ENCODE measurements at regions not wholly inside any gene's neighbourhood (a gene's known extent, or its start where the extent isn't known, plus 50 kb on each side); places are given as distances from the start of the nearest gene placed in this dataset.
"Not testable (repeated sequence)": the region's sequence is repeated elsewhere in the genome, so short reads cannot be mapped to it uniquely, and the experiment has no call there.

DNA sequence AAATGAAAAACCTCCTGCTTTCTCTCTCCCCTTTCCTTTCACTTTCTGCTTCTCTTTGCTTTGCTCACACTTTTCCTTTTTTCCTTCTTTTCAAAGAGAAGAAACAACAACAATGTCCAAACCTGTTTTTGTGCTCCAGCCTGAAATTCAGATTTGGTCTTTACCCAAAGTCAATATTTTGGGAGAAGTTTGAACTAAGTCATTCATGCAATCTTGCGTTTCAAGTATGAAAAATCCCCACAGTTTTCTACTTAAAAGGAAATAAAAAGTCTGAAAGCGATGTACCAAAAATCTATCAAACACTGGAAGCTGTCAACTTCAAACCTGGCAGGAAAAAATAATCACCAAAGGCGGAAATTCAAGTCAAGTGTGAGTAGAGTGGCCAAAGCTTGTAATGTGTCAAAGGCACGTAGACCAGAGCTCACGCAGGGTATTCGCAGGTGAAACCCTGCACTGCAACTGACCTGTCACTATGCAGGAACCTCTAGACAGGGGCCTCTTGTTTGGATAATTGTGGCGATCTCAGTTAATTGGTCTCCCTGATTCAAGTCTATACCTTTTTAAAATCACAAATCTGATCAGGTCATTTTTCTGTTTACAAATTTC lies 118.8 kb upstream of the GALNT15 start:
- no peak for DNase-seq

DNA sequence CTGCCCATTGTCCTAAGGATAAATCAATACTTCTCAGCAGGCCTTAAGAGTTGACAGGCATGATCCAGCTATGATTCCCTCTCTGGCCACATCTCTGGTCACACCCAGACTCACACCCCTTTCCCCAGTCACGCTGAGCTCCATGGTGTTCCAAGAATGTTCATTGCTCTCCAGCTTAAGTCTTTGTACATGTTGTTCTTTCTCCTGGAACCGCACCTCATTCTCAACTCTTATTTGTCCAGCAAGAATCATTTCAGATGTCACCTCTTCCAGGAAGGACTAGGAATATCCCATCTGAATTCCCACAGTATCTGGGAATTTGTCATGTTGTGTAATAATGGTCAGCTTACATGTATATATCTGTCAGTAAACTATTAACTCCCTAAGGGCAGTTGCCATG lies 118.3 kb upstream of the GALNT15 start:
- DNase-seq = no peak

DNA sequence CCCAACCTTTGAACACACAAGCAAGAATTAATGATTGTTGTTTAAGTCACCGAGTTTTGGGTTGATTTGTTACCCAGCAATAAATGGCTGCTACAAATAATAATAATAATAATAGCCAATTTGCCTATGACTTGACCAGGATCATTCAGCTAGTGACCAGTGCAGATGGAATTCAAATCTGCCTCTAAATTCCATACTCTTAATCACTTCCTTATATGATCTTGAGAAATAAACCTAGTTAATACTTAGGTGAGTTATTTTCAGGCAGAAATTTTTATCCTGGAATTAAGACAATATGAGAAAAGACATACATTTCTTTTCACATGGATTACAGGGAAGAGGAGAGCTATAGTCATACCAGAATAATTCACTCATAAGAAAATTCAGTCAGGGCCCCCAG lies 116.0 kb upstream of the GALNT15 start:
- DNase-seq = no peak

DNA sequence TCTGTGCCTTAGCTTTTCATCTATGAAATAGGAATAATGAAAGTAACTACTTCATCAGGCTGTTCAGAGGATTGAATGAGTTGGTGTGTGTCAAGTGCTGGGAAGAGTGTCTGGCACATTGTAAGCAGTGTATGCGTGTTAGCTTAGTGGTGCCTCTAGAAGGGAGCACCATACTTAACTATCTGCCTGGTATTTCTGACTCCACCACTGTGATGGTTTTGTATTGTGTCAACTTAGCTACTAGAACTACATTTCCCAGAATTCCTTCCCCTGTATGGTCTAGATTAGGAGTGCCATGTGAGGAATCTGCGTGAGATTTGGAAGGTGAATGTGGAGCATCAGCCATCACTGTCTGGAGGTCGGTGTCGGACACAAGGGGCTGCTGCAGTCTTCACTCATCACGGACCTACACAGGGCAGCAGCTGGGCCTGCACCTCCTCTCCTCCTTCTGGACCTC lies 115.4 kb upstream of the GALNT15 start:
- DNase-seq = peak; percentile 2

DNA sequence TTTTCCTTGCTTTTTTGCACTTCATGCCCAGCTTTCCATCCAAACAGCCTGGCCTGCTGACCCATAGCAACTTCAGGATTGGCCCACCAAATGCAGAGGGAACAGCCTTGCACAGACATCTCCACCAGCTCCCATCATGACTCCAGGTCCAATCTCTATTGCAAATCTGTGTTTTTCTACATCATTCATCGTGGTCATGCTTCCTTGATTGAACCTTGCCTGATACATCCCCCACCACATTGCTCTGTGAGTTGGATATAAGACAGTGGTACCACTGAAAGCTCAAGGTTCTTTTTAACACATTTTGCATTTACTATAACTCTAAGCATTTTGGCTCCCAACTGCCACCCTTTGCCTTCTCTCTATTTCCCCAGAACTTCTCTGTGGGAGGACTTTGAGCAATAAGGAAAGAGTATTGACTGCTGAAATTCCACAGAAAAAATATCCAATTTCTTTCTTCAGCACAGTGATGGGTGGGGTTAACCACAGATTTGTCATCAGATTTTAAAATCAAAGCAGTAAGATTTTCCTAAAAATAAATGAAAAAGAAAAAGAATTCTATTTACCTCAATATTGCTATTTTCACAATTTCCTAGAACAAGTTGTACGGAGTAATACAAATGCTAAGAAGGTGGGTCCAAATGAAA lies 114.6 kb upstream of the GALNT15 start:
- no peak for DNase-seq

DNA sequence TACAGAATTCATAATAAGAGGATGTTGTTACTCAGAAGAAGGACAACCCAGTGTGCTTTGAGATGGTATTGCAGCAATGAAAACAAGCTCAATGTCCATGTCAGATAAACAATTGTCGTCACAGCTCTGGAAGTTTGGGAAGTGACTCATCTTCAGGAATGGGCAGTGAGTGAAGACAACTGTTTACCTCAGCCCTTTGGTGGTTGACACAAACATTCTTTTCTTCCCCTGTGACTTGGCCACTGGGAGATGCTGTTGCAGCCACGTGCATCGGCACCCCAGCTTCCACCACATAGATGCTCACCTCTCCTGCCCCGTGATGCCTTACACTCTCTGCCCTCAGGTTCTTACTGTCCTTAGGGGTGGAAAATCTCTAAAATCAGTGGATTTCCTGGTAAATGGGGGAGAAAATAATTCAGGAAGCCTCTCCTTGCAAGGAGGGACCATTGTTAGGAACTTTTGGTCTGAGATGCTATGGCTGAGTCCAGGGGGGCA lies 114.1 kb upstream of the GALNT15 start:
- no peak for DNase-seq

DNA sequence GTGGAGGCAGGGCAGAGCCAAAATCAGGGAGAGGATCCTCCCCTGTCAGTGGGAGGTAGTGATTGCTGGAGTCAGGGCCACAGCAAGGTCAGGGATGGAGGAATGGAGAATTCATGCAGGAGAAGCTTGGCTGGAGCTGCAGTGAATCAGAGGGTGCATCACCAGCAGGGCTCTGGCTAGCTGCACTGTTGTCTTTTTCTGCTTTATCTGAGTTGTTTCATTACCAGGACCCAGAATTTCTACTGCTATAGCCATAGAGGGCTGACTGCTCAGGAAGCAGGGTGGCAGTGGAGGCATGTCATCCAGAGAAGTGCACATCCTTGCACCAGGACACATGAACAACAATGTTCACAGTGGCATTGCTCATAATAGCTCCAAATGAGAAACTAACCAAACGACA lies 113.5 kb upstream of the GALNT15 start:
- DNase-seq = no peak

DNA sequence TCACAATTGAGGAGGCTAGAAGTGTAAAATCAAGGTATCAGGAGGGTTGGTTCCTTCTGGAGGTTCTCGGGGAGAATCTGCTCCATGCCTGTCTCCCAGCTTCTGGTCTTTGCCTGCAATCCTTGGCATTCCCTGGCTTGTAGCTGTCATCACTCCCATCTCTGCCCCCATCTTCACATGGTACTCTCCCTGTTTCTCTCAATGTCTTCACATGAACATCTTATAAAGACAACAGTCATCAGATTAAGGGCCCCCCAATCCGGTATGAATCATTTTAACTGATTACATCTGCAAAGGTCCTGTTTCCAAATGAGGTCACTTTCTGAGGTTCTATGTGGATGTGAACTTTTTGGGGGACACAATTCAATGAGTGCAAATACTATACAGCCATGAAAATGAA lies 113.0 kb upstream of the GALNT15 start:
- DNase-seq = no peak

DNA sequence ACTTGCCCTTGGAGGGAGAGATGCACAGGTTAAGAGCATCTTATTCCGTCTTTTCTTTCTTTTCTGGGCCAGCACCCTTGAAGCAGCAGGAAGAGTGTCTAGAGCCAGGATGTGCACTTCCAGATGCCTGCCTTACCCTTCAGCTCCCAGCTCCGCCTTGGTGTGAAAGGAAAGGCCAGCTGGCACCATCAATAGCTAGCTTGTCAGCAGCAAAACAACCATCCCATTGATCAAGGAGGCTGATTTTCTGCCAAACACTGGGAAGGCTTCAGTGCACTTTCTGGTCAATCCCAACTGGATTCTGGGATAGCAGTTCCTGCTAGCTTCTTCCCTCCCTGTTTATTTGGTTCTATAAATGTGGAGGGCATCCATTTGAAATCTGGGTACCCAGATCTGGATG lies 110.9 kb upstream of the GALNT15 start:
- no peak for DNase-seq

DNA sequence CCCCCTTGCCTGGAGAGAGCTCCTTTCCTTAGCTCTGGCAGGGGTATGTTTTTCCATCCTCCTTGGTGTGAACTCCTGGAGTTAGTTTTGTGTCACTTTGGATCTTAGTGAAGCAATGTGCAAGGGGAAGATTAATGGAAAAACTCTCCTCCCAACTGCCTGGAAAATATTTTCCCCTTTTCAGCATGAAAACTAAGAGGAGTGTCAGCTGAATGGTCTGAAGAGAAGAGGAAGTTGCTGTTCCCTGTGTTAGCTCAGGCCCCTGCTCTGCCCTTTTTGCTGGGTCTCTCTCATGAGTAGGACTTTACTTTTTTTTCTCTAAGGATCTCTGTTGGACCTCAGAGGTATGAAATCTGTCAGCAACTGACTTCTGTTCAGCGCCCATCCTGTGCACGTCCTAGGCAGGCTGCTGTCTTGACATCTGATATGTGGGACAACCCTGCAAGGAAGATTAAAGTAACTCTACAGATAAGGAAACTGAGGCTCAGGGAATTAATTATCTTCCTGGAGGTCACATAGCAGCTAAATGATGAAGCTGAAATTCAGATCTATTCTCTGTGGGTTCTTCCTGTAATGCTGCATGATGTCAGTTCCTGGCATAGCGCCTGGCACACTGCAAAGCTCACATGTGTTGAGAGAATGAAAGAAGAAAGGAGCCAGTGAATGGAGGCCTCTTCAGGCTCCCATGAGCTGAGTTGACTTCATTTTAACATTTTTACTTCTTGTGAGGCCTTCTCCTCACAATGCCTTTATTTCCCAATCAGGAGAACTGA lies 109.7 kb upstream of the GALNT15 start:
- DNase-seq = peak; percentile 83

DNA sequence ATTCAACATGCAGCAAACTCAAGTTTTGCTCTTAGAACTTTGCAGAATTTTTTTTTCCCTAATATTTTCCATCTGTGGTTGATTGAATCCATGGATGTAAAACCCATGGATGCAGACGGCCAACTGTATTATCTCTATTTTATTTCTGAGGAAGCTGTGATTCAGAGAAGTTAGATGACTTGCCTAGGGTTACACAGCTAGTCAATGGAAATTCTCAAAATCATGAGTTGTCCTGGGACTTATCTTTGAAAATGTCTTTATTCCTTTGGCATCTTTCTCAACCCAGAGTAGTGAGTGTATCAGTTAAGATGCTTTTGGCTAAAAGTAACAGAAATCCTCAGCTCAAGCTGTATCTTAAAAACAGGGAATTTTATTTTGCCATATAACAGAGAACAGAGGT lies 107.9 kb upstream of the GALNT15 start:
- DNase-seq = no peak

DNA sequence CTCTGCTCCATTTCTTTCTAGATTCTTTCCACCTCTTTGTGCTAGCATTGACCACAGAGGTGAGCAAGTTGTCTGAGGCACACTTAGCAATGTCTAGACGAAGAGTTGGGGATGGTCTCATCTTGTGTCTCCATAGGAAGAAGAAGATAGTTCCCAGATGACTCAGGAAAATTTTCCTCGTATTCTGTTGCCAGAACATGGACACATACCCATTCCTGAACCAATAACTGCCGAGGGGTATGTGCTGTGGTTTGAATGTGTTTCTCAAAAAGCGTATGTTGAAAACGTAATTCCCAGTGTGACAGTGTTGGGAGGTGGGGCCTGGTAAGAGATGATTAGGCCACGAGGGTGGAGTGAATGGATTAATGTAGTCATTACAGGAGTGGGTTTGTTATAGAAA lies 107.5 kb upstream of the GALNT15 start:
- no peak for DNase-seq

DNA sequence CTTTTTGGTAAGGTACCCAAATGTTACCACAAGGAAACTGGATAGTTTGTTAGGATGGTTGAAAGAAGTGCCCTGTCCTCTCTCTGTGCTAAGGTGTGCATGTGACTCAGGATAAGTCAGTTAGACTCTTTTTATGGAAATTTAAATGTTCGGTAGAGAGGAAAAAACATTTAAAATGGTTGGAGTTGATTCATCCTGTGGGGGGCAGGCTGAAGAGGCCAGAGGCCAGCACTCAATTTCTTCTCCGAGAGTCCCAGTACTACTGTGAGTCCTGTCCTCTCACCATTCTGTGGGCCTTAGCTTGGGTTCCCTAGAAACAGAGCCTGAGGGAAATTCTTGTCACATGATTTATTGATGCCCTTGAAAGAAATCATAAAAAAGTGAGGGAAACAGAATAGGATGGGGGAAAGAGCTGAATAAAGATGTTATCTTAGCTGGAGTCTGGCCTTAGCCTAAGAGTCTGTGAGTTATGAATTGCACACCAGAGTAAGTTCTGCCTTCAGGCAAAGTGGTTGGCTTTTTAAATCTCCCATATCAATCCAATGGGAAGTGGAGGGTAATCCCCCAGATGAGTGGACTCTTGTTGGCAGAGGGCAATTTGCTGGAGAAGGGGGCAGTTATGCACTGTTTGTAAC lies 106.5 kb upstream of the GALNT15 start:
- no peak for DNase-seq

DNA sequence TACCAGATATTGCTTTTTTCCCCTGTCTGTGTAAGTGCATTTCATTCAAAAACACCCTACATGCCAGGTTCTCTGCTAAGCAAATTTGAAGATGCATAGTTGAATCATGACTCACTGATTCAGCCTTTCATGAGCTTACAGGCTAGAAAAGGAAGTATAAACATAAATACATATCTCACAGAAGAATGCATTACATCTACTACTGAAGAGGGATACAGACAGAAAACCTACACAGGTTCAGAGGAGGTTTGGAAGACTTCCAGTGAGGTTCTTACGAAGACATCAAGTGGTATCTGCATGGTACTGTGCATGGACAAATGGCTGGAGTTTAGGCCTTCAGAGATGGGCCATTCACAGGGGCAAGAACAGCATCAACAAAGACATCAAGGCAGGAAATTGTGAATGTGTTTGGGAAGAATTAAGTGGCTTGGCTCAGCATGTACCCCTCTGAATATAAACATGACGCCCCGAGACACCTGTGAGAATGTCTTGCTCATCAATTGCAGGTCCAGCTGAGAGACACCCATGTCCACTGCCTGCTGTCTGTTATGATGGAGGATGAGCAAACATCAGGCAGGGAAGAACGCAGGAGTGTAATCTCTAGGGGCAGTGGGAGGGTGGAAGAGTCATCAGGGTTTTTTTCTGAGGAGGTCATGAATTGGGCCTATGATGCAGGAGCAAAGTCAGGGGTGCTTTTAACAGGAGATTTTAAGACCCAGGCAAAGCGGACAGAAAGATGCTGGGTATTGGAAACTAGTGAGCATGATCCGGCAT lies 105.1 kb upstream of the GALNT15 start:
- peak; percentile 39 for DNase-seq

DNA sequence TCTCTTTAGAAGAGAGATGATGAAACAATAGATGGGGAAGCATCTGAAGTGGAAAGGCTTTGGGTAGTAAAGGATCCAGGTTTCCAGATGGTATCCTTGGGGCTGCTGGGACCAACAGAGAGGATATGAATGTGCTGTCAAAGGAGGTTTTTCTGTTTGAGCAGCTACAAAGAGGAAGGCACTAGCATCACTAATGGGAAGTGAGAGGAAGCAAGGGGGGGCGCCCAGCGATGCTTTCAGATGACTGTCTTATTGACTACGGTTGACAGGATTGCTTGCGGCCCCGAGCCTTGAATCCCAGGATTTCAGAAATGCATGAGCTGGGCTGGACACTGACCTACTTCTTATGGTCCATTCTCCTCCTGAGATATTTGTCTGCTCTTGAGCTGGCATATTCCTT lies 103.8 kb upstream of the GALNT15 start:
- no peak for DNase-seq

DNA sequence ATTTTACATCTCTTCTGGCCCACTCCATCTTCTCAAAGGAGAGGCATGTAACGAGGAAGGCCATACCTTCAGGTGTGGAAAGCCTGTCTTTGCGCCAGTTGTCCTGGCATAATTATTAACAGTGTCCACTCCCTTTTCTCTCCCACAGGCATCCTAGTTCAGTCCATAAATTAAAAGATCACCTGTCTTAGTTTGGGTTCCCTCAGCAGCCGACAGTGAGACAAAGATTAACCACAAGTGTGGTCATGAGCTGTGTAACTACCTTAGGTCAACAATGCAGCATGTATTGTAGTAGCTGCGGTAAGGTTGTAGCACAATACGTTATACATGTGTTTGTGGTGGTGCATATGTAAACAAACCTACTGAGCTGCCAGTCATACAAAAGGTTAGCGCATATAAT lies 103.3 kb upstream of the GALNT15 start:
- DNase-seq = peak; percentile 70

DNA sequence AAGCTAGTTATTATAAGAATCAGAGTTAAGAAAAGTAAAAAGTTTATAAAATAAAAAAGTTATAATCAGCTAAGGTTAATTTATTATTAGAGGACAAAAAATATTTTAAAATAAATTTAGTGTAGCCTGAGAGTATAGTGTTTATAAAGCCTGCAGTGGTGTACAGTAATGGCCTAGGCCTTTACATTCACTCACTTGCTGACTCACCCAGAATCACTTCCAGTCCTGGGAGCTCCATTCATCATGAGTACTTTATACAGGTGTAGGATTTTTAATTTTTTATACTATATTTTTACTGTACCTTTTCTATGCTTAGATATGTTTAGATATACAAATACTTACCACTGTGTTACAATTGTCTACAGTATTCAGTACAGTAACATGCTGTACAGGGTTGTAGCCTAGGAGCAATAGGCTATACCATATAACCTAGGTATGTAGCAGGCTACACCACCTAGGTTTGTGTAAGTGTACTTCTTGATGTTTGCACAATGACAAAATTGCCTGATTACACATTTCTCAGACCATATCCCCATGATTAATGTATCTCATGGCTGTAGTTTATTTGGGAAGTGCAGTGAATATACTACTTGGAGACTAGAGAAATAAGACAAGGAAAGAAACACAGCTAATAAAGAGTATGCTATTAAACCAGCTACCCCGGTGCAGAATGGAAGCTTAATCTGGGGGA lies 101.9 kb upstream of the GALNT15 start:
- no peak for DNase-seq

DNA sequence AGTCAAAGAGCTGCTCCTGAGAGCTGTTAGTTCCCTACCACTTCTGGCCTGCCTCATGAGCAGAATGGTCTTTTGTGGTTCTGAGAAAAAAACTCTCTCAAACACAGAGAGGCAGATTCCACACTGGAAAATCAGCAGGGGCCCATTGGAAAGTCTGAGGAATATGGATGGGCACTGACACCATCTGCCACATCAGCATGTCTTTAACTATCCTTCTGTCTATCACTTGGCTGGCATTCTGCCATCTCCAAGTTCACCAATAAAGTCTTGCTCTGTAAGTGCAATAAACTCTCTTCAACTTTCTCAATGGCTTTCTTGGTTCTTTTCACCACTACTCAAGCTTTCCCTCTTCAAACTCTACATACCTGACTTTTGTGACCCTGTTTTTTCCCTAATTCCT lies 101.3 kb upstream of the GALNT15 start:
- no peak for DNase-seq

DNA sequence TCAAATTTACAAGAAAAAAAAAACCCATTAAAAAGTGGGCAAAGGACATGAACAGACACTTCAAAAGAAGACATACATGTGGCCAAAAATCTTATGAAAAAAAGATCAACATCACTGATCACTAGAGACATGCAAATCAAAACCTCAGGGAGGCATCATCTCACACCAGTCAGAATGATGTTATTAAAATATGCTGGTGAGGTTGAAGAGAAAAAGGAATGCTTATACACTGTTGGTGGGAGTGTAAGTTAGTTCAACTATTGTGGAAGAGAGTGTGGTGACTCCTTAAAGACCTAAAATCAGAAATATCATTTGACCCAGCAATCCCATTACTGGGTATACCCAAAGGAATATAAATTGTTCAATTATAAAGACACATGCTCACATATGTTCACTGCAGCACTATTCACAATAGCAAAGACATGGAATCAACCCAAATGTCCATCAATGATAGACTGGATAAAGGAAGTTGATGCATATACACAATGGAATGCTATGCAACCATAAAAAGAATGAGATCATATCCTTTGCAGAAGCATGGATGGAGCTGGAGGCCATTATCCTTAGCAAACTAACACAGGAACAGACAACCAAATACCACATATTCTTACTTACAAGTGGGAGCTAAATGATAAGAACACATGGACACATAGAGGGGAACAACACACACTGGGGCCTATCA lies 100.3 kb upstream of the GALNT15 start:
- DNase-seq = not testable (repeated sequence)

DNA sequence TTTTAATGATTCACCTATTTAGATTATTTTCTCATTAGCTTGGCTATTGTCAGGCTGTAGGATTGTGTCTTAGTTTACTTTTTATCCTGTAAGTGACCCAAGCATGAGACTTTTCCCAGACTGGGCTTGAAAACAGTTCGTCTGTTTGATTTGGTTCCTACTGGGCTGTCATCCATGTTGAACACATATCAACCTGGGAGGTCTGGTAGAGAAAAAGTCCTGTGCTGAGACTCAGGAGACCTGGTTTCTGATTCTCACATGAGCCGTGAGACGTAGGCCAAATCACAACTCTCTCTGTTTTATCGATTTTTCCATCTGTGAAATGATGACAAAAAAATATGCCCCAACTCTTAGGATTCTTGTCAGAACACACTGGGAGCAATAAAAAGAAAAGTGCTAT lies 98.8 kb upstream of the GALNT15 start:
- no peak for DNase-seq

DNA sequence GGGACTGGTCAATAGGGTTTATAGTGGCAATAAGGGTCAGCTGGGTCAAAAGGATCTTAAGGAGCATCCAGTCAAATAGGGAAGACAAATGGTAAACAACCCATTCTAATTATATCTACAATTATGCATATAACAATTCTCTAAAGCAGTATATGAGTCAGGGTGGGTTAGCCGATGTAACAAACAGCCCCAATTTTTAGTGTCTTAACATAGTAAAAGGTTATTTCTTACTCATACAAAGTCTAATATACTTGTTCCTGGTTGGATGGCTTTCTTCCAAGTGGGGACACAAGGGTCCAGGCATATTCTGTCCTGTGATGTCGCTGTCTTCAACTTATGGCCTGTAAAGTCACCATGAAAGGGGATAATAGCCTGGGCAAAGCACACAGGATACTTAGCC lies 97.9 kb upstream of the GALNT15 start:
- DNase-seq = no peak

DNA sequence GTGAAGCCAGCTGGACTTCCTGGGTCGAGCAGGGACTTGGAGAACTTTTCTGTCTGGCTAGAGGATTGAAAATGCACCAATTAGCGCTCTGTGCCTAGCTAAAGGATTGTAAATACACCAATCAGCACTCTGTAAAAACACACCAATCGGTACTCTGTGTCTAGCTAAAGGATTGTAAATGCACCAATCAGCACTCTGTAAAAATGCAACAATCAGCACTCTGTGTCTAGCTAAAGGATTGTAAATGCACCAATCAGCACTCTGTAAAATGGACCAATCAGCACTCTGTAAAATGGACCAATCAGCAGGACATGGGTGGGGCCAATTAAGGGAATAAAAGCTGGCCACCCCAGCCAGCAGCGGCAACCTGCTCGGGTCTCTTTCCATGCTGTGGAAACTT lies 97.3 kb upstream of the GALNT15 start:
- DNase-seq = not testable (repeated sequence)
